Neuronal stem cell (in vitro differentiated cells): ENCODE measurements at regions not wholly inside any gene's neighbourhood (a gene's known extent, or its start where the extent isn't known, plus 50 kb on each side); places are given as distances from the start of the nearest gene placed in this dataset.
A peak's percentile ranks its signal among the peaks of the same experiment; 100 is the strongest.

Experiments used
- DNase-seq: peaks from one replicate; pipeline ENCODE4 v3.0.0-alpha.2; 2013; ENCODE audit warnings: low spot score
- H2AFZ ChIP-seq: one replicate; pipeline ENCODE4 v1.6.1; 2013; ENCODE audit warnings: mild to moderate bottlenecking, low read length, inconsistent platforms
- H2AK5ac ChIP-seq: 2 replicates; pipeline ENCODE4 v1.6.1; 2013; ENCODE audit warnings: low read depth, mild to moderate bottlenecking, inconsistent platforms, low read length, moderate library complexity, mixed read lengths
- H2BK120ac ChIP-seq: 2 replicates; pipeline ENCODE4 v1.6.1; 2013; ENCODE audit warnings: low read depth, mild to moderate bottlenecking, inconsistent platforms, low read length, moderate library complexity, mixed read lengths
- H2BK12ac ChIP-seq: one replicate; pipeline ENCODE4 v1.6.1; 2013; ENCODE audit warnings: low read length, inconsistent platforms
- H2BK15ac ChIP-seq: 2 replicates; pipeline ENCODE4 v1.6.1; 2013; ENCODE audit warnings: mild to moderate bottlenecking, low read length, inconsistent platforms, mixed read lengths
- H2BK5ac ChIP-seq: one replicate; pipeline ENCODE4 v1.6.1; 2013; ENCODE audit warnings: inconsistent platforms, mild to moderate bottlenecking, low read length, moderate library complexity
- H3K14ac ChIP-seq: one replicate; pipeline ENCODE4 v1.6.1; 2013; ENCODE audit warnings: low read length, inconsistent platforms
- H3K18ac ChIP-seq: 2 replicates; pipeline ENCODE4 v1.6.1; 2013; ENCODE audit warnings: low read length, inconsistent platforms
- H3K23ac ChIP-seq: 2 replicates; pipeline ENCODE4 v1.6.1; 2013; ENCODE audit warnings: low read depth, mild to moderate bottlenecking, mixed read lengths, low read length, inconsistent platforms; ENCODE audit not compliant: poor library complexity
- H3K27ac ChIP-seq: replicated peaks from 3 replicates; pipeline ENCODE4 v1.5.1; 2013; ENCODE audit warnings: low read length, inconsistent platforms
- H3K27me3 ChIP-seq, 3 experiments: 2 replicates each; pipeline ENCODE4 v1.6.1; 2013; ENCODE audit warnings: low read length in 3 of 3, mild to moderate bottlenecking in 2 of 3, inconsistent platforms in 1 of 3, low read depth in 1 of 3, mixed read lengths in 1 of 3, moderate library complexity in 1 of 3; ENCODE audit not compliant: control insufficient read depth in 3 of 3, insufficient read depth in 3 of 3
- H3K36me3 ChIP-seq, 2 donors: replicated peaks in 1 of 2; 2 replicates each; pipeline ENCODE4 v1.6.1; 2013; ENCODE audit warnings: low read length in 2 of 2; ENCODE audit not compliant: control insufficient read depth in 2 of 2, insufficient read depth in 2 of 2
- H3K4ac ChIP-seq: 2 replicates; pipeline ENCODE4 v1.6.1; 2013; ENCODE audit warnings: inconsistent platforms, mild to moderate bottlenecking, low read length, moderate library complexity
- H3K4me1 ChIP-seq, 2 donors: 1 replicate in 1 of 2; 2 replicates in 1 of 2; pipeline ENCODE4 v1.6.1; 2013; ENCODE audit warnings: low read length in 2 of 2, low read depth in 1 of 2; ENCODE audit not compliant: control insufficient read depth in 2 of 2, insufficient read depth in 1 of 2
- H3K4me2 ChIP-seq: one replicate; pipeline ENCODE4 v1.6.1; 2013; ENCODE audit warnings: mild to moderate bottlenecking, low read length, inconsistent platforms; ENCODE audit not compliant: insufficient read depth, poor library complexity, severe bottlenecking
- H3K4me3 ChIP-seq, 2 donors: 2 replicates each; pipeline ENCODE4 v1.5.1; 2013; ENCODE audit warnings: low read length in 2 of 2, mild to moderate bottlenecking in 2 of 2, inconsistent platforms in 1 of 2, moderate library complexity in 1 of 2
- H3K79me1 ChIP-seq: one replicate; pipeline ENCODE4 v1.6.1; 2013; ENCODE audit warnings: low read depth, mild to moderate bottlenecking, inconsistent platforms, low read length, moderate library complexity
- H3K9ac ChIP-seq: one replicate; pipeline ENCODE4 v1.6.1; 2013; ENCODE audit warnings: mild to moderate bottlenecking, low read depth, low read length, inconsistent platforms; ENCODE audit not compliant: poor library complexity
- H3K9me3 ChIP-seq, 2 donors: replicated peaks in 1 of 2; 2 replicates each; pipeline versions ENCODE3 to v1.6.1; 2013; ENCODE audit warnings: low read length in 2 of 2, mild to moderate bottlenecking in 2 of 2, inconsistent platforms in 1 of 2, low read depth in 1 of 2, mixed read lengths in 1 of 2, moderate library complexity in 1 of 2; ENCODE audit not compliant: control insufficient read depth in 2 of 2, insufficient read depth in 1 of 2
- H4K8ac ChIP-seq: one replicate; pipeline ENCODE4 v1.6.1; 2013; ENCODE audit warnings: low read depth, mild to moderate bottlenecking, inconsistent platforms, low read length, moderate library complexity
- H4K91ac ChIP-seq: one replicate; pipeline ENCODE4 v1.6.1; 2013; ENCODE audit warnings: low read length, low read depth, mild to moderate bottlenecking, inconsistent platforms; ENCODE audit not compliant: poor library complexity
- WGBS, 2 donors: extraction: QIAGEN DNeasy Blood & Tissue Kit; methylation state at CpG; one replicate each; pipeline ENCODE4 v1.1.7; 2013; ENCODE audit warnings: missing lambda C conversion rate in 2 of 2, mixed read lengths in 1 of 2; ENCODE audit not compliant: insufficient read length in 2 of 2, insufficient replicate concordance in 1 of 2; ENCODE audit errors: extremely low coverage in 2 of 2; 5-methylcytosine and 5-hydroxymethylcytosine counted together

- Histone ChIP-seq H4K8ac (no peak overlapping the region), H3K4me1 (no peaks in the 10 kb centered on the region), H3K4me2 (no peak overlapping the region), H2BK120ac (no peak overlapping the region), H3K9ac (no peak overlapping the region), H3K9me3 (no peaks in the 10 kb centered on the region), H3K27me3 (no peaks in the 10 kb centered on the region), H2AFZ (no peak overlapping the region), H4K91ac (no peak overlapping the region), H3K23ac (no peak overlapping the region), H3K79me1 (no peaks in the 10 kb centered on the region), H3K4ac (no peak overlapping the region), H2AK5ac (no peak overlapping the region), H2BK5ac (no peak overlapping the region), H3K14ac (no peak overlapping the region), H3K18ac (no peak overlapping the region), H3K4me3 (no peak overlapping the region), H3K36me3 (no peaks in the 10 kb centered on the region), H3K27ac (no peak overlapping the region), H2BK12ac (no peak overlapping the region), H2BK15ac (no peak overlapping the region)
- no CpG with 5 or more reads among the region's 5 CpGs for WGBS, 2 donors
- DNase-seq = no peak
Measured at GRCh38 chr13:39100996-39101738, 62.9 kb downstream of the NHLRC3 start.

DNA sequence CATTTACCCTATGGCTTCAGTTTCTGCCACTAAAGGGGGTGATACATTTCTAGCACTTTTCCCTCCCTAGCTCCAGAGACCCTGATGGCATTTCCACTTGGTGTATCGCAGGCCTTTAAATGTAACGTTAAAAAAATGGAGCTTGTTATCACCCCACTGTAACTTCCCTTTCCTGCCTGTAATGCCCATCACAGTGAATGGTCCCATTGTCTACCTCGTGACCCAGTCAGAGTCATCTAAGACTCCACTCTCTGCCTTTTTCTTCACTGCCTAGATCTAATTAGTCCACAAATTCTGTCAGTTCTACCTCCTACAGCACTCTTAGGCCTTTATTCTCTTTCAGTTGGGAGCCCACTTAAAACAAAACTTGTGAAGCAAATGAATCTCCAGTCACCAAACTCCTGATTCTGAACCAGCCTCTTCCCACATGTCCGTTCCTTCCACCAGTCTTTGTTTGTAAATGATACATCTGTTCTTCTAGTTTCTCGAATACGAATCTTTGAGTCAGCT lies 64.8 kb downstream of the NHLRC3 start:
- H2AFZ ChIP-seq = peak overlapping the region; percentile 70
- no peak overlapping the region for H3K4me3 ChIP-seq
- H3K9me3 ChIP-seq = no peaks in the 10 kb centered on the region
- H3K4me2 ChIP-seq = no peak overlapping the region
- no peak overlapping the region for H3K18ac ChIP-seq
- no peaks in the 10 kb centered on the region for H3K36me3 ChIP-seq
- no peak overlapping the region for H3K23ac ChIP-seq
- H2BK5ac ChIP-seq = no peak overlapping the region
- no peak overlapping the region for H2BK12ac ChIP-seq
- no peak for DNase-seq
- H3K27me3 ChIP-seq = no peaks in the 10 kb centered on the region
- no peaks in the 10 kb centered on the region for H3K4me1 ChIP-seq
- H2BK15ac ChIP-seq = no peak overlapping the region
- no peak overlapping the region for H2AK5ac ChIP-seq
- WGBS, 2 donors = no CpG with 5 or more reads among the region's 6 CpGs
- H3K27ac ChIP-seq = no peak overlapping the region
- H4K91ac ChIP-seq = no peak overlapping the region
- H3K14ac ChIP-seq = no peak overlapping the region
- H4K8ac ChIP-seq = no peak overlapping the region
- H3K4ac ChIP-seq = no peak overlapping the region
- H3K9ac ChIP-seq = no peak overlapping the region
- no peak overlapping the region for H2BK120ac ChIP-seq
- no peaks in the 10 kb centered on the region for H3K79me1 ChIP-seq

- Histone ChIP-seq H3K14ac (no peak overlapping the region), H3K4me3 (no peak overlapping the region), H2BK120ac (no peak overlapping the region), H4K8ac (no peak overlapping the region), H3K18ac (no peak overlapping the region), H3K36me3 (no peaks in the 10 kb centered on the region), H2BK15ac (no peak overlapping the region), H3K4ac (no peak overlapping the region), H2BK5ac (no peak overlapping the region), H2AK5ac (no peak overlapping the region), H3K79me1 (no peaks in the 10 kb centered on the region), H3K9me3 (no peaks in the 10 kb centered on the region), H3K27me3 (no peaks in the 10 kb centered on the region), H2BK12ac (no peak overlapping the region), H3K27ac (no peak overlapping the region), H3K23ac (no peak overlapping the region), H4K91ac (no peak overlapping the region), H3K4me2 (no peak overlapping the region), H3K9ac (no peak overlapping the region), H2AFZ (no peak overlapping the region), H3K4me1 (no peaks in the 10 kb centered on the region)
- no peak for DNase-seq
- no CpG with 5 or more reads among the region's 1 CpG for WGBS, 2 donors
Measured at GRCh38 chr13:39105110-39105509, 66.9 kb downstream of the NHLRC3 start.

DNA sequence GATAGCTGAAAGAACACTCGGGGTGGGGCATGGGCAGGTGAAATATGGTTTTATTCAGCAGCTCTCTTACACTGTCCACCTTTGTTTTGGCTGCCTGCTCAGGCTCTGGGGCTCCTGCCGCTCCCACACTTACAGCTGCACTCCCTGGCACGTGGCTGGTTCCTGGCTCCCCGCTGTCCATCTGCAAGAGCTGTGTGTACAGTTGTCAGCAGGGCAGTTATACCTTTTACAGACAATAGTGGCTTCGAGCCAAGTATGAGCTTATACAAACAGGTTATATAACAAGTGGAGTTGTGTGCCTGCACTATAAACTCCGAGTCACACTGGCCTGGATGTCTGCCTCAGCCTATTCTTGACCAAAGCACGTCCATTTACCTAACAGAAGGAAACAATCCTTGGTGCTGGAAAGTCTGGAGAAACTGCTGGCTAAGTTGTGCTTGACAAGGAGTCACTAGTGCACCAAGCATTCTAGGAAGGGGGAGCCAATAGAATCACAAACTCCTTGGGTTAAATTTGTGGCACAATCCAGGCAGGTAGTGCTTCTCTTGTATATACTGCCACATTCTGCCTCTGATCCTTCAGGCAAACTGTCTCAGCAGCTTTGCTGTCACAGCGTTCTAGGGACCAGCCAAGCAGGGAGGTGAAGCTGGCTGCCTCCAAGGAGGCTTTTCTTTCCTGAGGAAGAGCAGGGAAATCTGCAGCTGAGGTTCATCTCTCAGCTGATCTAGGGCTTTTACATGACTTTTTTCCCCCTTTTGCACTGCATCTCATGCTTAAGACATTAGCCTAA lies 68.2 kb downstream of the NHLRC3 start:
- Histone ChIP-seq H3K27me3 (no peaks in the 10 kb centered on the region), H2AK5ac (no peak overlapping the region), H3K4me2 (no peak overlapping the region), H2BK12ac (no peak overlapping the region), H3K14ac (peak overlapping the region; percentile 61), H2BK120ac (no peak overlapping the region), H3K79me1 (no peaks in the 10 kb centered on the region), H3K9ac (no peak overlapping the region), H3K4me1 (no peaks in the 10 kb centered on the region), H3K18ac (no peak overlapping the region), H3K4ac (no peak overlapping the region), H3K36me3 (no peaks in the 10 kb centered on the region), H3K23ac (no peak overlapping the region), H3K27ac (no peak overlapping the region), H3K4me3 (no peak overlapping the region), H2AFZ (peak overlapping the region; percentile 33), H3K9me3 (peaks cover 0 to 4% of the 10 kb centered on the region in 2 donors), H4K91ac (no peak overlapping the region), H2BK15ac (no peak overlapping the region), H2BK5ac (no peak overlapping the region), H4K8ac (no peak overlapping the region)
- no CpG with 5 or more reads among the region's 8 CpGs for WGBS, 2 donors
- DNase-seq = no peak
